ENCODE measurements at regions not wholly inside any gene's neighbourhood (a gene's known extent, or its start where the extent isn't known, plus 50 kb on each side); places are given as distances from the start of the nearest gene placed in this dataset.
A peak's percentile ranks its signal among the peaks of the same experiment; 100 is the strongest.

DNA sequence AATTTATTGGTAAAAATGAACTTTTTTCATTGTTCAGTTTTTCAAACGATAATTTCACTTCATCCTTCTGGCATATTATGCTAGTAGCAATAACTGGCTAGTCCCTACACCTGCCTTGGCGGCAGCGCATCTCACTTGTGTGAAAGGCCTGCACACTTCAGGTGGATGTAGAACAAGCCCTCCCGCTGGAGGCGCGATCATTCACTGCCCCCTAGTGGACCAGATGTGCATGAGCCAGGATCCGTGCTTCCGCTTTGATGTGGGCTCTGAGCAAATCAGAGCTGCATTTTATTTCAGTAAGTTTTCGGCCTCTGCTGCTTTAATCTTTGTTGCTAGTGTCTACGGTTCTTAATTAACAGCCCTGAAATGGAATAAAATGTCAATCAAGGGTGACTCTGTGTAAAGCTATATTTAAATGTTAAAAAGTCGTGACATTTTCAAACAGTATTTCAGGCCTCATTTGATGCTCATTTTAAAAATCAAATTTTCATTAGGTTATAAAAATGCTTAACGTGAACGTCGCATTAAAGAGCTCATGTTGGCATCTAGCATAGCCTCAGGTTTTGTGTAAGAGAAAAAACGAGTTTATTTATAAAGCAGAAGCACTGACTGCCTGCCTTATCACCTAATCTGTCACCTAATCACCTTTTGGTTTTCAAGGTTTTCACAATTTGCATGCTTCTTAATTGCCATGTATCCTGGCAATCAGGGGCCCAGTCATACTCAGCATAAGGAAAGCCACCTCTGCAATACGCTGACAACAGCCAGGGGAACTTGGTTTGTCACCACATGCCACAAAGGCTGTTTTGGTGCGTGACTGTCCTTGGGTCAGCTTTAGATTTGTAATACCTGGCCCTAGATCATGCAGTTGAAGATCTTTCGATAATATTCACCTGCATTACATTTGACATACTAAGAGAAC is 112.2 kb downstream of the TEX26 start:
- peak overlapping the region; percentile 80 to 84 (median 80) for H3K27ac ChIP-seq
- DNase-seq, result peak; percentile 87
- H3K36me3 ChIP-seq, result no peaks in the 10 kb centered on the region
- TF ChIP-seq POLR2A (IDR thresholded peaks at IDR 0.05) (no peak), EP300 (IDR thresholded peaks at IDR 0.05; ENCODE audit: low read depth) (no peak), POLR2AphosphoS5 (IDR thresholded peaks at IDR 0.05) (no peak)
- TF ChIP-seq, protein P1, sequence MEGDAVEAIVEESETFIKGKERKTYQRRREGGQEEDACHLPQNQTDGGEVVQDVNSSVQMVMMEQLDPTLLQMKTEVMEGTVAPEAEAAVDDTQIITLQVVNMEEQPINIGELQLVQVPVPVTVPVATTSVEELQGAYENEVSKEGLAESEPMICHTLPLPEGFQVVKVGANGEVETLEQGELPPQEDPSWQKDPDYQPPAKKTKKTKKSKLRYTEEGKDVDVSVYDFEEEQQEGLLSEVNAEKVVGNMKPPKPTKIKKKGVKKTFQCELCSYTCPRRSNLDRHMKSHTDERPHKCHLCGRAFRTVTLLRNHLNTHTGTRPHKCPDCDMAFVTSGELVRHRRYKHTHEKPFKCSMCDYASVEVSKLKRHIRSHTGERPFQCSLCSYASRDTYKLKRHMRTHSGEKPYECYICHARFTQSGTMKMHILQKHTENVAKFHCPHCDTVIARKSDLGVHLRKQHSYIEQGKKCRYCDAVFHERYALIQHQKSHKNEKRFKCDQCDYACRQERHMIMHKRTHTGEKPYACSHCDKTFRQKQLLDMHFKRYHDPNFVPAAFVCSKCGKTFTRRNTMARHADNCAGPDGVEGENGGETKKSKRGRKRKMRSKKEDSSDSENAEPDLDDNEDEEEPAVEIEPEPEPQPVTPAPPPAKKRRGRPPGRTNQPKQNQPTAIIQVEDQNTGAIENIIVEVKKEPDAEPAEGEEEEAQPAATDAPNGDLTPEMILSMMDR (IDR thresholded peaks at IDR 0.05), result peak; percentile 93 to 97 (median 95)
- H3K4me1 ChIP-seq, result peaks cover 12 to 36% (median 30%) of the 10 kb centered on the region in 4 donors
- intact Hi-C loops (cut with DNase I; ENCODE audit: low total_unique reads) (no loop called here), in situ Hi-C loops (cut with MboI; ENCODE audit: low pct_ligation_motif_present in 1 of 4, low pct_unique_long_range_greater_than_20kb in 1 of 4, low sequenced_read_pairs in 3 of 4) (loop anchor here in 3 of 4 donors (25.0 kb wide), 2 partner anchors 207 to 907 kb away; no protein-coding TSS in a partner anchor)
- 22 to 24% methylated on average over 9 to 18 of the region's 18 CpGs for WGBS, 2 donors (ENCODE audit: low coverage in 1 of 2)
- H3K9me3 ChIP-seq, result no peaks in the 10 kb centered on the region
- H3K27me3 ChIP-seq, result no peaks in the 10 kb centered on the region
- H3K4me3 ChIP-seq, result no peak overlapping the region

- H3K9me3 ChIP-seq, result no peaks in the 10 kb centered on the region
- TF ChIP-seq, protein P1 (IDR thresholded peaks at IDR 0.05), result no peak
- TF ChIP-seq POLR2A (IDR thresholded peaks at IDR 0.05) (no peak), POLR2AphosphoS5 (IDR thresholded peaks at IDR 0.05) (no peak), EP300 (IDR thresholded peaks at IDR 0.05; ENCODE audit: low read depth) (no peak)
- DNase-seq, result no peak
- peaks cover 12 to 36% (median 30%) of the 10 kb centered on the region in 4 donors for H3K4me1 ChIP-seq
- no peaks in the 10 kb centered on the region for H3K36me3 ChIP-seq
- WGBS, 2 donors (ENCODE audit: low coverage in 1 of 2), result 47 to 80% methylated on average over 1 to 16 of the region's 16 CpGs
- no peaks in the 10 kb centered on the region for H3K27me3 ChIP-seq
- H3K27ac ChIP-seq, result no peak overlapping the region
- no peak overlapping the region for H3K4me3 ChIP-seq
- in situ Hi-C loops (cut with MboI; ENCODE audit: low pct_ligation_motif_present in 1 of 4, low pct_unique_long_range_greater_than_20kb in 1 of 4, low sequenced_read_pairs in 3 of 4) (loop anchor here in 3 of 4 donors (25.0 kb wide), 2 partner anchors 207 to 907 kb away; no protein-coding TSS in a partner anchor), intact Hi-C loops (cut with DNase I; ENCODE audit: low total_unique reads) (no loop called here)
Measured at GRCh38 chr13:31043957-31044356, 111.5 kb downstream of the TEX26 start.

- H3K9me3 ChIP-seq, result no peaks in the 10 kb centered on the region
- H3K27ac ChIP-seq, result no peak overlapping the region
- in situ Hi-C loops (cut with MboI; ENCODE audit: low pct_ligation_motif_present in 1 of 4, low pct_unique_long_range_greater_than_20kb in 1 of 4, low sequenced_read_pairs in 3 of 4), result loop anchor here in 3 of 4 donors (25.0 kb wide), 2 partner anchors 205 to 905 kb away; no protein-coding TSS in a partner anchor
- H3K4me1 ChIP-seq, result peaks cover 12 to 36% (median 30%) of the 10 kb centered on the region in 4 donors
- no peak overlapping the region for H3K4me3 ChIP-seq
- 75 to 87% methylated on average over 6 to 16 of the region's 16 CpGs for WGBS, 2 donors (ENCODE audit: low coverage in 1 of 2)
- TF ChIP-seq, protein P1 (IDR thresholded peaks at IDR 0.05), result no peak
- TF ChIP-seq POLR2AphosphoS5 (IDR thresholded peaks at IDR 0.05), result no peak
- no peak for TF ChIP-seq POLR2A (IDR thresholded peaks at IDR 0.05)
- TF ChIP-seq EP300 (IDR thresholded peaks at IDR 0.05; ENCODE audit: low read depth), result no peak
- DNase-seq, result no peak
- H3K36me3 ChIP-seq, result no peaks in the 10 kb centered on the region
- intact Hi-C loops (cut with DNase I; ENCODE audit: low total_unique reads), result no loop called here
- H3K27me3 ChIP-seq, result no peaks in the 10 kb centered on the region
Measured at GRCh38 chr13:31042481-31043165, 110.2 kb downstream of the TEX26 start.

- Histone ChIP-seq H3K4me1 (peaks cover 12 to 32% (median 26%) of the 10 kb centered on the region in 4 donors), H3K4me3 (no peak overlapping the region), H3K27me3 (no peaks in the 10 kb centered on the region), H3K27ac (no peak overlapping the region), H3K36me3 (no peaks in the 10 kb centered on the region), H3K9me3 (no peaks in the 10 kb centered on the region)
- TF ChIP-seq, protein P1 (IDR thresholded peaks at IDR 0.05), result no peak
- no peak for TF ChIP-seq POLR2A (IDR thresholded peaks at IDR 0.05)
- TF ChIP-seq EP300 (IDR thresholded peaks at IDR 0.05; ENCODE audit: low read depth), result no peak
- no peak for TF ChIP-seq POLR2AphosphoS5 (IDR thresholded peaks at IDR 0.05)
- in situ Hi-C loops (cut with MboI; ENCODE audit: low pct_ligation_motif_present in 1 of 4, low pct_unique_long_range_greater_than_20kb in 1 of 4, low sequenced_read_pairs in 3 of 4), result loop anchor here in 3 of 4 donors (25.0 kb wide), 2 partner anchors 205 to 905 kb away; no protein-coding TSS in a partner anchor
- 62% methylated on average over 3 of the region's 3 CpGs; no CpG with 5 or more reads in 1 of the 2 donors for WGBS, 2 donors (ENCODE audit: low coverage in 1 of 2)
- intact Hi-C loops (cut with DNase I; ENCODE audit: low total_unique reads), result no loop called here
- no peak for DNase-seq
Measured at GRCh38 chr13:31042049-31042448, 109.6 kb downstream of the TEX26 start.

Data from transverse colon (tissue), 4 donors.